ENCODE measurements at regions not wholly inside any gene's neighbourhood (a gene's known extent, or its start where the extent isn't known, plus 50 kb on each side); places are given as distances from the start of the nearest gene placed in this dataset.
A peak's percentile ranks its signal among the peaks of the same experiment; 100 is the strongest.

GRCh38 chr5:135139381-135140134, 105.5 kb upstream of the PITX1 start:
- DNase-seq (ENCODE audit: low spot score) = peak; percentile 96

GRCh38 chr5:135138116-135138850, 104.3 kb upstream of the PITX1 start:
- DNase-seq (ENCODE audit: low spot score) = no peak

- DNase-seq (ENCODE audit: low spot score) = no peak
These were observed 103.3 kb upstream of the PITX1 start for GRCh38 chr5:135137146-135137915.

GRCh38 chr5:135136546-135136945, 102.5 kb upstream of the PITX1 start:
- no peak for DNase-seq (ENCODE audit: low spot score)

- no peak for DNase-seq (ENCODE audit: low spot score)
These were observed 101.7 kb upstream of the PITX1 start for GRCh38 chr5:135135530-135136226.

GRCh38 chr5:135134691-135135381, 100.8 kb upstream of the PITX1 start:
- DNase-seq (ENCODE audit: low spot score) = no peak

- DNase-seq (ENCODE audit: low spot score) = no peak
These were observed 99.9 kb upstream of the PITX1 start for GRCh38 chr5:135133698-135134515.

- no peak for DNase-seq (ENCODE audit: low spot score)
These were observed 99.2 kb upstream of the PITX1 start for GRCh38 chr5:135133181-135133580.

- DNase-seq (ENCODE audit: low spot score) = no peak
These were observed 98.0 kb upstream of the PITX1 start for GRCh38 chr5:135131801-135132680.

GRCh38 chr5:135130261-135131215, 96.5 kb upstream of the PITX1 start:
- DNase-seq (ENCODE audit: low spot score) = no peak

- no peak for DNase-seq (ENCODE audit: low spot score)
These were observed 95.3 kb upstream of the PITX1 start for GRCh38 chr5:135129307-135129706.

- DNase-seq (ENCODE audit: low spot score) = no peak
These were observed 94.3 kb upstream of the PITX1 start for GRCh38 chr5:135128361-135128760.

GRCh38 chr5:135127439-135128240, 93.6 kb upstream of the PITX1 start:
- no peak for DNase-seq (ENCODE audit: low spot score)

- no peak for DNase-seq (ENCODE audit: low spot score)
These were observed 92.8 kb upstream of the PITX1 start for GRCh38 chr5:135126688-135127438.

- DNase-seq (ENCODE audit: low spot score) = no peak
These were observed 90.7 kb upstream of the PITX1 start for GRCh38 chr5:135124724-135125123.

- DNase-seq (ENCODE audit: low spot score) = no peak
These were observed 90.1 kb upstream of the PITX1 start for GRCh38 chr5:135124128-135124527.
